Lower lobe of right lung (tissue), 2 donors: ENCODE measurements at regions not wholly inside any gene's neighbourhood (a gene's known extent, or its start where the extent isn't known, plus 50 kb on each side); places are given as distances from the start of the nearest gene placed in this dataset.
"Not testable (repeated sequence)": the region's sequence is repeated elsewhere in the genome, so short reads cannot be mapped to it uniquely, and the experiment has no call there.

Experiments used
- ATAC-seq, 2 donors: fragments of 200-7000 bp; cut with Tn5 transposase; one replicate each; pipeline ENCODE4 v1.9.1; 2020 to 2022; ENCODE audit warnings: mild to moderate bottlenecking in 2 of 2, moderate library complexity in 2 of 2
- DNase-seq: peaks from one replicate; pipeline ENCODE4 v3.0.0-alpha.2; 2020
- H3K27ac ChIP-seq: fragments of 200-600 bp; one replicate; pipeline ENCODE4 v1.8.0; 2022
- H3K27me3 ChIP-seq: fragments of 200-600 bp; one replicate; pipeline ENCODE4 v1.8.0; 2022; ENCODE audit warnings: low read depth
- H3K36me3 ChIP-seq: fragments of 200-600 bp; one replicate; pipeline ENCODE4 v1.8.0; 2022; ENCODE audit warnings: mild to moderate bottlenecking
- H3K4me1 ChIP-seq: fragments of 200-600 bp; one replicate; pipeline ENCODE4 v1.8.0; 2022
- H3K4me3 ChIP-seq: fragments of 200-600 bp; one replicate; pipeline ENCODE4 v1.8.0; 2022; ENCODE audit warnings: mild to moderate bottlenecking
- H3K9me3 ChIP-seq: fragments of 200-600 bp; one replicate; pipeline ENCODE4 v1.8.0; 2022
- intact Hi-C: fragments of 100-400 bp; cut with DNase I; formaldehyde crosslinking; loops from one replicate; pipeline ENCODE4 v1.11.0; 2022
- TF ChIP-seq, protein P1 (sequence below): fragments of 200-600 bp; IDR thresholded peaks from one replicate; pipeline ENCODE4 v1.8.0; 2022; ENCODE audit warnings: antibody characterized with exemption, mild to moderate bottlenecking
- donor health status: DM: no; HTN: yes; CAD: no; lungs with severe emphysema.

- DNase-seq (no peak), ATAC-seq (no peak)
- Histone ChIP-seq H3K36me3 (no peaks in the 10 kb centered on the region), H3K4me3 (no peak overlapping the region), H3K4me1 (no peaks in the 10 kb centered on the region), H3K27me3 (no peaks in the 10 kb centered on the region), H3K9me3 (no peaks in the 10 kb centered on the region), H3K27ac (no peak overlapping the region)
- intact Hi-C loops = no loop called here
- TF ChIP-seq, protein P1, sequence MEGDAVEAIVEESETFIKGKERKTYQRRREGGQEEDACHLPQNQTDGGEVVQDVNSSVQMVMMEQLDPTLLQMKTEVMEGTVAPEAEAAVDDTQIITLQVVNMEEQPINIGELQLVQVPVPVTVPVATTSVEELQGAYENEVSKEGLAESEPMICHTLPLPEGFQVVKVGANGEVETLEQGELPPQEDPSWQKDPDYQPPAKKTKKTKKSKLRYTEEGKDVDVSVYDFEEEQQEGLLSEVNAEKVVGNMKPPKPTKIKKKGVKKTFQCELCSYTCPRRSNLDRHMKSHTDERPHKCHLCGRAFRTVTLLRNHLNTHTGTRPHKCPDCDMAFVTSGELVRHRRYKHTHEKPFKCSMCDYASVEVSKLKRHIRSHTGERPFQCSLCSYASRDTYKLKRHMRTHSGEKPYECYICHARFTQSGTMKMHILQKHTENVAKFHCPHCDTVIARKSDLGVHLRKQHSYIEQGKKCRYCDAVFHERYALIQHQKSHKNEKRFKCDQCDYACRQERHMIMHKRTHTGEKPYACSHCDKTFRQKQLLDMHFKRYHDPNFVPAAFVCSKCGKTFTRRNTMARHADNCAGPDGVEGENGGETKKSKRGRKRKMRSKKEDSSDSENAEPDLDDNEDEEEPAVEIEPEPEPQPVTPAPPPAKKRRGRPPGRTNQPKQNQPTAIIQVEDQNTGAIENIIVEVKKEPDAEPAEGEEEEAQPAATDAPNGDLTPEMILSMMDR = no peak
Measured at GRCh38 chr6:81531869-81532561, 220.5 kb downstream of the TENT5A start.

- Histone ChIP-seq H3K9me3 (no peaks in the 10 kb centered on the region), H3K36me3 (no peaks in the 10 kb centered on the region), H3K4me1 (no peaks in the 10 kb centered on the region), H3K4me3 (no peak overlapping the region), H3K27me3 (no peaks in the 10 kb centered on the region), H3K27ac (no peak overlapping the region)
- TF ChIP-seq, protein P1 = no peak
- DNase-seq = no peak
- intact Hi-C loops = no loop called here
- ATAC-seq = no peak
Measured at GRCh38 chr6:81517455-81517854, 235.0 kb downstream of the TENT5A start.

GRCh38 chr6:81515562-81516453, 236.7 kb downstream of the TENT5A start:
- TF ChIP-seq, protein P1 = no peak
- Histone ChIP-seq H3K9me3 (no peaks in the 10 kb centered on the region), H3K4me1 (no peaks in the 10 kb centered on the region), H3K27ac (no peak overlapping the region), H3K36me3 (no peaks in the 10 kb centered on the region), H3K4me3 (no peak overlapping the region), H3K27me3 (no peaks in the 10 kb centered on the region)
- intact Hi-C loops = no loop called here
- no peak for ATAC-seq
- DNase-seq = no peak

DNA sequence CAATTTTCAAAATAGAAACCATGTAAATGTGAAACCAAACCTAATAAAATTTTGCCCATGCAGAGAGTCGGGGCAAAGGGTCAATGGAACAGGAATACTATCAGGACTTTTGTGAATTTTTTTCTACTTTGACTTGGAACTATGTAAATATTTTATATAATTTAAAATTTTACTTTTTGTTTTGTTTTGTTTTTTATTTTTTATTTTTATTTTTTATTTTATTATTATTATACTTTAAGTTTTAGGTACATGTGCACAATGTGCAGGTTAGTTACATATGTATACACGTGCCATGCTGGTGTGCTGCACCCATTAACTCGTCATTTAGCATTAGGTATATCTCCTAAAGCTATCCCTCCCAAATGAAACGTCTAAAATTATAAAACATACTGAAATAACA, 238.3 kb downstream of the TENT5A start:
- H3K36me3 ChIP-seq, H3K27me3 ChIP-seq, H3K4me3 ChIP-seq, ATAC-seq, H3K4me1 ChIP-seq, H3K9me3 ChIP-seq, intact Hi-C loops, H3K27ac ChIP-seq, DNase-seq: not testable (repeated sequence)

DNA sequence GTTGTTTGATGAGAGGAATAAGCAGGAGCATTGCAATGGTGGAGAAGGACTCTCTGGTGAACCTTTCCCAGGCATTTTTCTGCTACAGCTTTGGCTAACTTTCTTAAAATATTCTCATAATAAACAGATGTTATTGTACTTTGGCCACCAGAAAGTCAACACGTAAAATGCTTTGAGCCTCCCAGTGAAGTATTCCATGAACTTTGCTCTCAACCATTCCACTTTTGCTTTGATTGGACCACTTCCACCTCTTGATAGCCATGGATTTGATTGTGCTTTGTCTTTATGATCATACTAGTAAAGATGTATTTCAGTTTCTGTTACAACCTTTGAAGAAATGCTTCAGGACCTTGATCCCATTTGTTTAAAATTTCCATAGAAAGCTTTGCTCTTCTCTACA, 241.1 kb downstream of the TENT5A start:
- Histone ChIP-seq H3K36me3 (no peaks in the 10 kb centered on the region), H3K27me3 (no peaks in the 10 kb centered on the region), H3K4me3 (no peak overlapping the region), H3K4me1 (no peaks in the 10 kb centered on the region), H3K9me3 (no peaks in the 10 kb centered on the region), H3K27ac (no peak overlapping the region)
- DNase-seq (no peak), ATAC-seq (no peak)
- TF ChIP-seq, protein P1 = no peak
- intact Hi-C loops = no loop called here

GRCh38 chr6:81495999-81496398, 256.5 kb downstream of the TENT5A start:
- H3K9me3 ChIP-seq = no peaks in the 10 kb centered on the region
- DNase-seq (no peak), ATAC-seq (no peak)
- TF ChIP-seq, protein P1 = no peak
- no peaks in the 10 kb centered on the region for H3K36me3 ChIP-seq
- H3K4me3 ChIP-seq = no peak overlapping the region
- H3K4me1 ChIP-seq = no peaks in the 10 kb centered on the region
- no peak overlapping the region for H3K27ac ChIP-seq
- intact Hi-C loops = no loop called here
- no peaks in the 10 kb centered on the region for H3K27me3 ChIP-seq
